ENCODE measurements at regions not wholly inside any gene's neighbourhood (a gene's known extent, or its start where the extent isn't known, plus 50 kb on each side); places are given as distances from the start of the nearest gene placed in this dataset.
"Not testable (repeated sequence)": the region's sequence is repeated elsewhere in the genome, so short reads cannot be mapped to it uniquely, and the experiment has no call there.

GRCh38 chr13:65940720-65941119 lies 1289.4 kb downstream of the PCDH9 start:
- DNase-seq, result no peak

GRCh38 chr13:65937251-65937650 lies 1292.9 kb downstream of the PCDH9 start:
- no peak for DNase-seq

GRCh38 chr13:65936249-65936648 lies 1293.9 kb downstream of the PCDH9 start:
- DNase-seq, result no peak

GRCh38 chr13:65932587-65933239 lies 1297.4 kb downstream of the PCDH9 start:
- DNase-seq, result no peak

GRCh38 chr13:65932013-65932412 lies 1298.1 kb downstream of the PCDH9 start:
- no peak for DNase-seq

GRCh38 chr13:65929436-65929835 lies 1300.7 kb downstream of the PCDH9 start:
- DNase-seq, result no peak

GRCh38 chr13:65926750-65927171 lies 1303.4 kb downstream of the PCDH9 start:
- no peak for DNase-seq

GRCh38 chr13:65922846-65923245 lies 1307.3 kb downstream of the PCDH9 start:
- not testable (repeated sequence) for DNase-seq

GRCh38 chr13:65921933-65922332 lies 1308.2 kb downstream of the PCDH9 start:
- no peak for DNase-seq

- no peak for DNase-seq
These were observed 1312.4 kb downstream of the PCDH9 start for GRCh38 chr13:65917731-65918130.

- DNase-seq, result no peak
These were observed 1314.9 kb downstream of the PCDH9 start for GRCh38 chr13:65915195-65915594.

GRCh38 chr13:65914716-65915115 lies 1315.4 kb downstream of the PCDH9 start:
- no peak for DNase-seq

GRCh38 chr13:65913173-65913572 lies 1317.0 kb downstream of the PCDH9 start:
- DNase-seq, result no peak

- DNase-seq, result no peak
These were observed 1317.6 kb downstream of the PCDH9 start for GRCh38 chr13:65912516-65912915.

- no peak for DNase-seq
These were observed 1318.5 kb downstream of the PCDH9 start for GRCh38 chr13:65911546-65912193.

- no peak for DNase-seq
These were observed 1320.6 kb downstream of the PCDH9 start for GRCh38 chr13:65909501-65909900.

- no peak for DNase-seq
These were observed 1322.2 kb downstream of the PCDH9 start for GRCh38 chr13:65907666-65908525.

GRCh38 chr13:65901723-65902122 lies 1328.4 kb downstream of the PCDH9 start:
- DNase-seq, result no peak

- no peak for DNase-seq
These were observed 1336.1 kb downstream of the PCDH9 start for GRCh38 chr13:65894049-65894448.

- DNase-seq, result no peak
These were observed 1337.3 kb downstream of the PCDH9 start for GRCh38 chr13:65892859-65893258.

GRCh38 chr13:65889368-65889767 lies 1340.8 kb downstream of the PCDH9 start:
- DNase-seq, result no peak

- DNase-seq, result no peak
These were observed 1347.3 kb downstream of the PCDH9 start for GRCh38 chr13:65882810-65883209.

GRCh38 chr13:65881561-65882155 lies 1348.5 kb downstream of the PCDH9 start:
- no peak for DNase-seq
